ENCODE measurements at regions not wholly inside any gene's neighbourhood (a gene's known extent, or its start where the extent isn't known, plus 50 kb on each side); places are given as distances from the start of the nearest gene placed in this dataset.
"Not testable (repeated sequence)": the region's sequence is repeated elsewhere in the genome, so short reads cannot be mapped to it uniquely, and the experiment has no call there.

- H3K27ac ChIP-seq (ENCODE audit: low read length): no peak overlapping the region
- no peaks in the 10 kb centered on the region for H3K36me3 ChIP-seq (ENCODE audit: insufficient read depth, low read depth, low read length)
- H3K9me3 ChIP-seq (ENCODE audit: insufficient read depth, low read depth, low read length): no peaks in the 10 kb centered on the region; the same call in 1 of the 2 replicates
These were observed 181.8 kb upstream of the TBL1XR1 start for GRCh38 chr3:177379045-177379444.

DNA sequence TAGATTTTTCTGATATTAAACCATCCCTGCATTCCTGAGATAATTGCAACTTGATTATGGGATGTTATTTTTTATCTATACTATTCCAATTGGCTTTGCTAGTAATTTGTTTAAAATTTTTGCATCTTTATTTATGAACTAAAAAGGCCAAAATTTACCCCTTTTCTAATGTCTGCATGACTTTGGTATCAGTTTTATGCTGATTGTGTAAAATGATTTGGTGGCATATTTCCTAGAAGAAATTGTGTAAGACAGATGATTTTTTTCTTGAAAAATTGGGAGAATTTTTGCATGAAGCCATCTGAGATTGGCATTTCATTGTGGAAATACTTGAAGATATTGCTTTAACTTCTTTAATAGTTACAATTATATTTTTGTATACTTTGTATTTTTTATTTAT lies 183.8 kb upstream of the TBL1XR1 start:
- Histone ChIP-seq H3K9ac (ENCODE audit: low read depth, low read length) (no peak overlapping the region), H3K4me1 (ENCODE audit: insufficient read depth, low read length) (0 out of 2 replicates have a peak, but pooled peaks cover 3% of the 10 kb centered on the region), H3K4me3 (ENCODE audit: low read length) (no peak overlapping the region), H3K9me3 (ENCODE audit: insufficient read depth, low read depth, low read length) (no peaks in the 10 kb centered on the region; the same call in 1 of the 2 replicates), H3K27me3 (ENCODE audit: insufficient read depth, low read length) (no peaks in the 10 kb centered on the region), H3K27ac (ENCODE audit: low read length) (no peak overlapping the region), H3K36me3 (ENCODE audit: insufficient read depth, low read depth, low read length) (no peaks in the 10 kb centered on the region)

More at GRCh38 chr3:177379045-177379444, 181.8 kb upstream of the TBL1XR1 start:
- H3K4me3 ChIP-seq (ENCODE audit: low read length): no peak overlapping the region
- no peaks in the 10 kb centered on the region for H3K27me3 ChIP-seq (ENCODE audit: insufficient read depth, low read length)
- H3K4me1 ChIP-seq (ENCODE audit: insufficient read depth, low read length): no peaks in the 10 kb centered on the region
- no peak overlapping the region for H3K9ac ChIP-seq (ENCODE audit: low read depth, low read length)

DNA sequence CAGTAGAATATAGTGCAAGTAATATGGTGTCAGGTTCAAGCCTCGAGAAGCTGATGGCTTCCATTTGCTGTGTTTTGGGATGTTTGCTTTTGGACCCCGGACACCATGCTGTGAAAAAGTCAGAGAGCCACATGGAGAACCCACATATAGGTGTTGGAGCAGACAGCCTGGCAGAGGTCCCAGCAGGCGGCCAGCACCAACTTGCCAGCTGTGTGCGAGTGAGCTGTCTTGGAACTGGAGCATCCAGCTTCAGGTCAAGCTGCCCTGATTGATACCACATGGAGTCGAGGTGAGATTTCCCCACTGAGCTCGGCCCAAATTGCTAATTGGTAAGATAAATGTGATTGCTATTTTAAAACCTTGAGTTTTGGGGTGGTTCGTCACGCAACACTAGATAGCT lies 185.7 kb upstream of the TBL1XR1 start:
- no peak overlapping the region for H3K27ac ChIP-seq (ENCODE audit: low read length)
- no peaks in the 10 kb centered on the region; the same call in 1 of the 2 replicates for H3K9me3 ChIP-seq (ENCODE audit: insufficient read depth, low read depth, low read length)
- no peak overlapping the region for H3K9ac ChIP-seq (ENCODE audit: low read depth, low read length)
- 0 out of 2 replicates have a peak, but pooled peaks cover 3% of the 10 kb centered on the region for H3K4me1 ChIP-seq (ENCODE audit: insufficient read depth, low read length)
- no peaks in the 10 kb centered on the region for H3K36me3 ChIP-seq (ENCODE audit: insufficient read depth, low read depth, low read length)
- H3K4me3 ChIP-seq (ENCODE audit: low read length): no peak overlapping the region
- no peaks in the 10 kb centered on the region for H3K27me3 ChIP-seq (ENCODE audit: insufficient read depth, low read length)

GRCh38 chr3:177385186-177385585 lies 187.9 kb upstream of the TBL1XR1 start:
- H3K27me3 ChIP-seq (ENCODE audit: insufficient read depth, low read length): no peaks in the 10 kb centered on the region
- H3K4me3 ChIP-seq (ENCODE audit: low read length): no peak overlapping the region
- no peak overlapping the region for H3K27ac ChIP-seq (ENCODE audit: low read length)
- no peaks in the 10 kb centered on the region; the same call in 1 of the 2 replicates for H3K9me3 ChIP-seq (ENCODE audit: insufficient read depth, low read depth, low read length)
- 0 out of 2 replicates have a peak, but pooled peaks cover 3% of the 10 kb centered on the region for H3K4me1 ChIP-seq (ENCODE audit: insufficient read depth, low read length)
- no peaks in the 10 kb centered on the region for H3K36me3 ChIP-seq (ENCODE audit: insufficient read depth, low read depth, low read length)
- no peak overlapping the region for H3K9ac ChIP-seq (ENCODE audit: low read depth, low read length)

DNA sequence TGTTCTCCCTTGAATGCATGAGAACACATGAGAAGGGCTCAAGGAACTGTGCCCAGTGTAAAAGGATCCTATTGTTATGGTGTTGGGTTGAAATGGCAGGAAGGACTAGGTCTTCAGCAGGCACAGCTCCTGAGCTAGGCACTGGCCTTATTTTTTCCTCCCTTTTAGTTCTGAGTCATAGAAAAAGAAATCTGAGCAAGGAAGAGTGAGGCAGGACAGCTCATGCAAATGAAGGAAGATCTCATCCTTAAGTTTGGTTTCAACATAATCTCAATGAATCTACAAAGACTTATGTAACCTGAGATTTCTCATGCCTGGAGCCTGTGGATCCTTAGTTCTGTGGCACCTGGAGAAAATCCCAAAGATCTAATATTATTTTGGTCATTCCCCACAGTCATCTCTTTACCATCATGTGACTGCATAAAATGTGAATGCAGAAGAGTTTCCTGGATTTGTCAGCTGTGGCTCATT lies 188.6 kb upstream of the TBL1XR1 start:
- Histone ChIP-seq H3K9me3 (ENCODE audit: insufficient read depth, low read depth, low read length) (no peaks in the 10 kb centered on the region; the same call in 1 of the 2 replicates), H3K27ac (ENCODE audit: low read length) (no peak overlapping the region), H3K4me1 (ENCODE audit: insufficient read depth, low read length) (0 out of 2 replicates have a peak, but pooled peaks cover 3% of the 10 kb centered on the region), H3K36me3 (ENCODE audit: insufficient read depth, low read depth, low read length) (no peaks in the 10 kb centered on the region), H3K4me3 (ENCODE audit: low read length) (no peak overlapping the region), H3K9ac (ENCODE audit: low read depth, low read length) (no peak overlapping the region), H3K27me3 (ENCODE audit: insufficient read depth, low read length) (no peaks in the 10 kb centered on the region)

- H3K9me3 ChIP-seq (ENCODE audit: insufficient read depth, low read depth, low read length): no peaks in the 10 kb centered on the region
- H3K27me3 ChIP-seq (ENCODE audit: insufficient read depth, low read length): no peaks in the 10 kb centered on the region
- no peaks in the 10 kb centered on the region for H3K36me3 ChIP-seq (ENCODE audit: insufficient read depth, low read depth, low read length)
- H3K4me3 ChIP-seq (ENCODE audit: low read length): no peak overlapping the region
- H3K27ac ChIP-seq (ENCODE audit: low read length): no peak overlapping the region
- H3K4me1 ChIP-seq (ENCODE audit: insufficient read depth, low read length): 0 out of 2 replicates have a peak, but pooled peaks cover 3% of the 10 kb centered on the region
- H3K9ac ChIP-seq (ENCODE audit: low read depth, low read length): no peak overlapping the region
These were observed 190.9 kb upstream of the TBL1XR1 start for GRCh38 chr3:177388209-177388608.

- H3K27ac ChIP-seq (ENCODE audit: low read length); H3K9ac ChIP-seq (ENCODE audit: low read depth, low read length); H3K9me3 ChIP-seq (ENCODE audit: insufficient read depth, low read depth, low read length); H3K4me1 ChIP-seq (ENCODE audit: insufficient read depth, low read length); H3K36me3 ChIP-seq (ENCODE audit: insufficient read depth, low read depth, low read length); H3K4me3 ChIP-seq (ENCODE audit: low read length); H3K27me3 ChIP-seq (ENCODE audit: insufficient read depth, low read length): not testable (repeated sequence)
These were observed 197.1 kb upstream of the TBL1XR1 start for GRCh38 chr3:177394231-177395024.

DNA sequence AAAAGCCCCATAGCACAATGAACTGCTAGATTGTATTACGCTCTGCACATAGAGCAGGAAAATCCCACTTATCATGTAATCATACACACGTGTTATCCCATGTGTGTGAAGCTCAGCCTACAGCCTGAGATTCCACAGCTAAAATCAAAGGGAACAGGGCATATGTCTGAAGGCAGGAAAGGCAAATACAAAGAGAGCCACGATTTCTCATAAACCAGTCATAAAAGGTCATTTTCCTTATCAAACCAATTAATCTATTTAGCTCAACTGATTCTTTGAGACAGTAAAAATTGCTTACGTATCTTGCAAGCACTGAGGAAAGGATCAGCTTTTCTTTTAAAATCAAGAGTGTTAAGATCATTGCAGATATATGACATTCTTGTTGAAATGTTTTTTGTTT lies 199.5 kb upstream of the TBL1XR1 start:
- Histone ChIP-seq H3K9me3 (ENCODE audit: insufficient read depth, low read depth, low read length) (no peaks in the 10 kb centered on the region), H3K27me3 (ENCODE audit: insufficient read depth, low read length) (no peaks in the 10 kb centered on the region), H3K36me3 (ENCODE audit: insufficient read depth, low read depth, low read length) (no peaks in the 10 kb centered on the region), H3K9ac (ENCODE audit: low read depth, low read length) (no peak overlapping the region), H3K27ac (ENCODE audit: low read length) (no peak overlapping the region), H3K4me1 (ENCODE audit: insufficient read depth, low read length) (no peaks in the 10 kb centered on the region), H3K4me3 (ENCODE audit: low read length) (no peak overlapping the region)

GRCh38 chr3:177401375-177401774 lies 204.1 kb upstream of the TBL1XR1 start:
- H3K4me3 ChIP-seq (ENCODE audit: low read length): no peak overlapping the region
- H3K9ac ChIP-seq (ENCODE audit: low read depth, low read length): no peak overlapping the region
- no peaks in the 10 kb centered on the region for H3K36me3 ChIP-seq (ENCODE audit: insufficient read depth, low read depth, low read length)
- H3K27ac ChIP-seq (ENCODE audit: low read length): no peak overlapping the region
- H3K9me3 ChIP-seq (ENCODE audit: insufficient read depth, low read depth, low read length): no peaks in the 10 kb centered on the region
- H3K27me3 ChIP-seq (ENCODE audit: insufficient read depth, low read length): no peaks in the 10 kb centered on the region
- no peaks in the 10 kb centered on the region for H3K4me1 ChIP-seq (ENCODE audit: insufficient read depth, low read length)

GRCh38 chr3:177402533-177402932 lies 205.3 kb upstream of the TBL1XR1 start:
- Histone ChIP-seq H3K9ac (ENCODE audit: low read depth, low read length) (no peak overlapping the region), H3K27me3 (ENCODE audit: insufficient read depth, low read length) (no peaks in the 10 kb centered on the region), H3K36me3 (ENCODE audit: insufficient read depth, low read depth, low read length) (no peaks in the 10 kb centered on the region), H3K4me1 (ENCODE audit: insufficient read depth, low read length) (no peaks in the 10 kb centered on the region), H3K27ac (ENCODE audit: low read length) (no peak overlapping the region), H3K4me3 (ENCODE audit: low read length) (no peak overlapping the region), H3K9me3 (ENCODE audit: insufficient read depth, low read depth, low read length) (no peaks in the 10 kb centered on the region)

DNA sequence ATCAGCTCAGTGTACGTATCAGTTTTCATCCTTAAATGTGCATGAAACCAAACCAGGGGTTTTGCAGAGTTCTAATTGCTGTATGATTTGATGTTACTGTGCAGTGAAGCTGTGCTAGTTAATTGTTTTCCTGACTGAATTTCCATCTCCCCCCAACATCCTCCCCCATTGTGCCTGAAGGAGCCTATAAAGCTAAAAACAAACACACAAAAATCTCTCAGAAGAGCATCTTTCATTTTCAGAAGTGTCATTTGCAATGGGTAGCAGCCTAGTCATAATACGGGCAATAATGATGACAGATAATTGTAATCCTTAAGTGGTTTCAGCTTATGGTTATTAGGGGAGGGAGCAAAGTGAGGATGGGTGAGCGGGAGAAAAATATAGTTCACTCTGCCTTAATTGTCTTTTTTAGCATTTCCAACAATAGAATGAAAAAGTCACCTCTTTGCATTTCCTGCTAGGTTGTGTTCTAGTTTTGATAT lies 207.9 kb upstream of the TBL1XR1 start:
- H3K9ac ChIP-seq (ENCODE audit: low read depth, low read length): no peak overlapping the region
- H3K27me3 ChIP-seq (ENCODE audit: insufficient read depth, low read length): no peaks in the 10 kb centered on the region
- no peak overlapping the region for H3K27ac ChIP-seq (ENCODE audit: low read length)
- no peaks in the 10 kb centered on the region for H3K36me3 ChIP-seq (ENCODE audit: insufficient read depth, low read depth, low read length)
- no peaks in the 10 kb centered on the region for H3K4me1 ChIP-seq (ENCODE audit: insufficient read depth, low read length)
- H3K4me3 ChIP-seq (ENCODE audit: low read length): no peak overlapping the region
- H3K9me3 ChIP-seq (ENCODE audit: insufficient read depth, low read depth, low read length): no peaks in the 10 kb centered on the region

DNA sequence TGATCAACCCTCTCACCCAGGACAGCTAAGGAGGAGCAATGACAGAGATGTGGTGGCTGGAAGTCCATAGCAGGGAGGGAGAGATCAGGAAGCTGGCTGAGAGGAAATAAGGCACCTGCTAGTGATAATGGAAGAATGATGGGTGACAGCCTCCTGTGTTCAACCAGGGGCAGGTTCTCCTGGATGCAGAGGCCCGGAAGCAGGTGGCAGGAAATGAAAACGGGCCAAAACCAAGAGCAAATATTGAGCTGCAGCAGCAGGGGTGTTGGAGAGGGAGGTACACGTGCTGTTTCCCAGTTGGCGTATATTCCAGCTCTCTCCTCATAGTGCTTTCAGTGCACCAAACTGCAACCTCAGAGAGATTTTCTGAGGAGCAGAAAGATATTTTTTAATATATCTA lies 213.4 kb upstream of the TBL1XR1 start:
- no peaks in the 10 kb centered on the region for H3K9me3 ChIP-seq (ENCODE audit: insufficient read depth, low read depth, low read length)
- H3K27ac ChIP-seq (ENCODE audit: low read length): no peak overlapping the region
- no peaks in the 10 kb centered on the region for H3K36me3 ChIP-seq (ENCODE audit: insufficient read depth, low read depth, low read length)
- no peaks in the 10 kb centered on the region for H3K4me1 ChIP-seq (ENCODE audit: insufficient read depth, low read length)
- H3K27me3 ChIP-seq (ENCODE audit: insufficient read depth, low read length): no peaks in the 10 kb centered on the region
- no peak overlapping the region for H3K4me3 ChIP-seq (ENCODE audit: low read length)
- H3K9ac ChIP-seq (ENCODE audit: low read depth, low read length): no peak overlapping the region
